ENCODE measurements at regions not wholly inside any gene's neighbourhood (a gene's known extent, or its start where the extent isn't known, plus 50 kb on each side); places are given as distances from the start of the nearest gene placed in this dataset.
"Not testable (repeated sequence)": the region's sequence is repeated elsewhere in the genome, so short reads cannot be mapped to it uniquely, and the experiment has no call there.

GRCh38 chr13:70516226-70516625 is 408.0 kb upstream of the KLHL1 start:
- no peaks in the 10 kb centered on the region for H3K27me3 ChIP-seq (ENCODE audit: insufficient read depth, low read depth)
- TF ChIP-seq, protein P1, sequence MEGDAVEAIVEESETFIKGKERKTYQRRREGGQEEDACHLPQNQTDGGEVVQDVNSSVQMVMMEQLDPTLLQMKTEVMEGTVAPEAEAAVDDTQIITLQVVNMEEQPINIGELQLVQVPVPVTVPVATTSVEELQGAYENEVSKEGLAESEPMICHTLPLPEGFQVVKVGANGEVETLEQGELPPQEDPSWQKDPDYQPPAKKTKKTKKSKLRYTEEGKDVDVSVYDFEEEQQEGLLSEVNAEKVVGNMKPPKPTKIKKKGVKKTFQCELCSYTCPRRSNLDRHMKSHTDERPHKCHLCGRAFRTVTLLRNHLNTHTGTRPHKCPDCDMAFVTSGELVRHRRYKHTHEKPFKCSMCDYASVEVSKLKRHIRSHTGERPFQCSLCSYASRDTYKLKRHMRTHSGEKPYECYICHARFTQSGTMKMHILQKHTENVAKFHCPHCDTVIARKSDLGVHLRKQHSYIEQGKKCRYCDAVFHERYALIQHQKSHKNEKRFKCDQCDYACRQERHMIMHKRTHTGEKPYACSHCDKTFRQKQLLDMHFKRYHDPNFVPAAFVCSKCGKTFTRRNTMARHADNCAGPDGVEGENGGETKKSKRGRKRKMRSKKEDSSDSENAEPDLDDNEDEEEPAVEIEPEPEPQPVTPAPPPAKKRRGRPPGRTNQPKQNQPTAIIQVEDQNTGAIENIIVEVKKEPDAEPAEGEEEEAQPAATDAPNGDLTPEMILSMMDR (conservative IDR thresholded peaks at IDR 0.05; ENCODE audit: low read depth, low read length): no peak
- no peak overlapping the region for H2AFZ ChIP-seq (ENCODE audit: low read depth)
- H3K9ac ChIP-seq: no peak overlapping the region
- no peak overlapping the region for H3K27ac ChIP-seq
- no peaks in the 10 kb centered on the region for H3K79me2 ChIP-seq (ENCODE audit: insufficient read depth, low read depth)
- no peaks in the 10 kb centered on the region for H3K36me3 ChIP-seq (ENCODE audit: insufficient read depth)
- no peak overlapping the region for H3K4me2 ChIP-seq
- no peak overlapping the region for H3K4me3 ChIP-seq (IDR thresholded peaks at IDR 0.05; ENCODE audit: insufficient read depth, low read depth, low read length)
- no peaks in the 10 kb centered on the region for H3K4me1 ChIP-seq (ENCODE audit: low read depth, poor library complexity, severe bottlenecking)
- H4K20me1 ChIP-seq (ENCODE audit: insufficient read depth): no peaks in the 10 kb centered on the region

DNA sequence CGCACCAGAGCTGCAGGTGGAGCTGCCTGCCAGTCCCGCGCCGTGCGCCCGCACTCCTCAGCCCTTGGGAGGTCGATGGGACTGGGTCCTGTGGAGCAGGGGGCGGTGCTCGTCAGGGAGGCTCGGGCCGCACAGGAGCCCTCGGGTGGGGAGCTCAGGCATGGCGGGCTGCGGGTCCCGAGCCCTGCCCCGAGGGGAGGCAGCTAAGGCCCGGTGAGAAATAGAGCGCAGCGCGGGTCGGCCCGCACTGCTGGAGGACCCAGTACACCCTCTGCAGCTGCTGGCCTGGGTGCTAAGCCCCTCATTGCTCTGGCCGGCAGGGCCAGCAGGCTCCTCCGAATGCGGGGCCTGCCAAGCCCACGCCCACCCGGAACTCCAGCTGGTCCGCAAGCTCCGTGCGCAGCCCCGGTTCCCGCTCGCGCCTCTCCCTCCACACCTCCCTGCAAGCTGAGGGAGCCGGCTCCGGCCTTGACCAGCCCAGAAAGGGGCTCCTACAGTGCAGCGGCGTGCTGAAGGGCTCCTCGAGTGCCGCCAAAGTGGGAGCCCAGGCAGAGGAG is 403.7 kb upstream of the KLHL1 start:
- H3K27ac ChIP-seq; H3K4me2 ChIP-seq; H3K9ac ChIP-seq; H3K4me1 ChIP-seq (ENCODE audit: low read depth, poor library complexity, severe bottlenecking); H3K27me3 ChIP-seq (ENCODE audit: insufficient read depth, low read depth); H3K4me3 ChIP-seq (IDR thresholded peaks at IDR 0.05; ENCODE audit: insufficient read depth, low read depth, low read length); H2AFZ ChIP-seq (ENCODE audit: low read depth); H3K36me3 ChIP-seq (ENCODE audit: insufficient read depth); H4K20me1 ChIP-seq (ENCODE audit: insufficient read depth); H3K79me2 ChIP-seq (ENCODE audit: insufficient read depth, low read depth): not testable (repeated sequence)

- H3K27me3 ChIP-seq (ENCODE audit: insufficient read depth, low read depth): no peaks in the 10 kb centered on the region
- no peak overlapping the region for H3K4me3 ChIP-seq (IDR thresholded peaks at IDR 0.05; ENCODE audit: insufficient read depth, low read depth, low read length)
- H4K20me1 ChIP-seq (ENCODE audit: insufficient read depth): no peaks in the 10 kb centered on the region
- no peaks in the 10 kb centered on the region for H3K36me3 ChIP-seq (ENCODE audit: insufficient read depth)
- no peaks in the 10 kb centered on the region for H3K4me1 ChIP-seq (ENCODE audit: low read depth, poor library complexity, severe bottlenecking)
- H3K79me2 ChIP-seq (ENCODE audit: insufficient read depth, low read depth): no peaks in the 10 kb centered on the region
- H3K9ac ChIP-seq: no peak overlapping the region
- H2AFZ ChIP-seq (ENCODE audit: low read depth): no peak overlapping the region
- no peak overlapping the region for H3K4me2 ChIP-seq
- no peak overlapping the region for H3K27ac ChIP-seq
- TF ChIP-seq, protein P1 (conservative IDR thresholded peaks at IDR 0.05; ENCODE audit: low read depth, low read length): no peak
Observed at GRCh38 chr13:70505809-70506208, 397.6 kb upstream of the KLHL1 start.

DNA sequence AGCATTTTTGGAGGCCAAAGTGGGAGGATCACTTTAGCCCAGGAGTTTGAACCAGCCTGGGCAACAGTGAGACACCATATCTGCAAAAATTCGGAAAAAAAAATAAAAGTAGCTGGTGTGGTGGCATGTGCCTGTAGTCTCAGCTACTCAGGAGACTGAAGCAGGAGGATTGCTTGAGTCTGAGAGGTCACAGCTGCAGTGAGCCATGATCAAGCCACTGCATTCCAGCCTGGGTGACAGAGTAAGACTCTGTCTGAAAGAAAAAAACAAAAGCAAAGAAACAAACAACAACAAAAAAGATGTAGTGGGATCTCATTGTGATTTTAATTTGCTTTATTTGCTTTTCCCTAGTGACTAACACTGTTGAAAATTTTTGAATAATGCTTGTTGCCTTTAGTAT is 394.7 kb upstream of the KLHL1 start:
- H3K27me3 ChIP-seq (ENCODE audit: insufficient read depth, low read depth): no peaks in the 10 kb centered on the region
- no peaks in the 10 kb centered on the region for H3K36me3 ChIP-seq (ENCODE audit: insufficient read depth)
- H2AFZ ChIP-seq (ENCODE audit: low read depth): no peak overlapping the region
- TF ChIP-seq, protein P1 (conservative IDR thresholded peaks at IDR 0.05; ENCODE audit: low read depth, low read length): no peak
- H3K4me1 ChIP-seq (ENCODE audit: low read depth, poor library complexity, severe bottlenecking): no peaks in the 10 kb centered on the region
- H3K27ac ChIP-seq: no peak overlapping the region
- H4K20me1 ChIP-seq (ENCODE audit: insufficient read depth): no peaks in the 10 kb centered on the region
- H3K9ac ChIP-seq: no peak overlapping the region
- H3K4me2 ChIP-seq: no peak overlapping the region
- no peak overlapping the region for H3K4me3 ChIP-seq (IDR thresholded peaks at IDR 0.05; ENCODE audit: insufficient read depth, low read depth, low read length)
- no peaks in the 10 kb centered on the region for H3K79me2 ChIP-seq (ENCODE audit: insufficient read depth, low read depth)

GRCh38 chr13:70490320-70490935 is 382.2 kb upstream of the KLHL1 start:
- H3K4me2 ChIP-seq: no peak overlapping the region
- no peaks in the 10 kb centered on the region for H3K79me2 ChIP-seq (ENCODE audit: insufficient read depth, low read depth)
- TF ChIP-seq, protein P1 (conservative IDR thresholded peaks at IDR 0.05; ENCODE audit: low read depth, low read length): no peak
- H3K4me1 ChIP-seq (ENCODE audit: low read depth, poor library complexity, severe bottlenecking): no peaks in the 10 kb centered on the region
- no peaks in the 10 kb centered on the region for H3K27me3 ChIP-seq (ENCODE audit: insufficient read depth, low read depth)
- H3K27ac ChIP-seq: no peak overlapping the region
- H3K9ac ChIP-seq: no peak overlapping the region
- no peaks in the 10 kb centered on the region for H3K36me3 ChIP-seq (ENCODE audit: insufficient read depth)
- H3K4me3 ChIP-seq (IDR thresholded peaks at IDR 0.05; ENCODE audit: insufficient read depth, low read depth, low read length): no peak overlapping the region
- no peak overlapping the region for H2AFZ ChIP-seq (ENCODE audit: low read depth)
- no peaks in the 10 kb centered on the region for H4K20me1 ChIP-seq (ENCODE audit: insufficient read depth)
